ENCODE measurements at regions not wholly inside any gene's neighbourhood (a gene's known extent, or its start where the extent isn't known, plus 50 kb on each side); places are given as distances from the start of the nearest gene placed in this dataset.
"Not testable (repeated sequence)": the region's sequence is repeated elsewhere in the genome, so short reads cannot be mapped to it uniquely, and the experiment has no call there.

DNA sequence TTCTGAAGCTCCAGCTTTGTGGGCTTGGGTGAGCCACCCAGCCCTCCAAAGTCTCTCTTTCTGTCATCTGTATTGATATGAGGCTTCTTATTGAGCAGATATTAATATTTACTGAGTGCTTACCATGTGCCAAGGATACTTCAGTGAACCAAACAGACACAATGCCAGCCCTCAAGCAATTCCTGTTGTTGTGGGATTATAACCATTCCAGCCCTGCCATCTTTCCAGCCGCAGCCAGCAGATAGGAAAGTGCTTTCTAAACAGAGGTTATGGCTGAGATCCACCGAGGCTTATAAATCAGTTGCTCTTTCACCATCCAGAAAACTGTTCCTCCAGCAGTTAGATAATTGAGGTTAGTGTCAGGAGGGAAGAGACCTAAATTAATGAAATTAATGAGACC lies 137.7 kb upstream of the ALDH1B1 start:
- DNase-seq, result no peak

- DNase-seq, result no peak
Observed at GRCh38 chr9:38254151-38254550, 138.4 kb upstream of the ALDH1B1 start.

GRCh38 chr9:38253200-38253599 lies 139.3 kb upstream of the ALDH1B1 start:
- no peak for DNase-seq

- no peak for DNase-seq
Observed at GRCh38 chr9:38251036-38251860, 141.3 kb upstream of the ALDH1B1 start.

GRCh38 chr9:38250279-38251035 lies 142.0 kb upstream of the ALDH1B1 start:
- no peak for DNase-seq

GRCh38 chr9:38249587-38250210 lies 142.8 kb upstream of the ALDH1B1 start:
- no peak for DNase-seq

DNA sequence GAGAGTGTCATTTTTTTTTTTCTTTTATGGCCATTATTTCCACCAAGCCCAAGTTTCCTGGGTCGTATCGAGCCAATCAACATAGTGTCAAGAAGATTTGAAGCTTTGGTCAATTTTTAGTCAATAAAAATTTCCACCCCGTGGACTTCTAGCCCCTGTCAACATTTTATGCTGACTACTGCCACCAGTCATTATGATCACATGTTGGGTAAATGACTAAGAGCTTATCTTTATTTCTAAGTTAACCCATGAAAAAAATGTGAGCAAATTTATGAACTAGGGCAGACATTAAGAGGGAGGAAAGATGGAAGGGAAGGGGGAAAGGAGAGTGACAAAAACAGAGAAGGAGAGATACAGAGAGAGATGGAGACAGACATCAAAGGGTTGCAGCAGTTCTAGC lies 143.5 kb upstream of the ALDH1B1 start:
- no peak for DNase-seq

DNA sequence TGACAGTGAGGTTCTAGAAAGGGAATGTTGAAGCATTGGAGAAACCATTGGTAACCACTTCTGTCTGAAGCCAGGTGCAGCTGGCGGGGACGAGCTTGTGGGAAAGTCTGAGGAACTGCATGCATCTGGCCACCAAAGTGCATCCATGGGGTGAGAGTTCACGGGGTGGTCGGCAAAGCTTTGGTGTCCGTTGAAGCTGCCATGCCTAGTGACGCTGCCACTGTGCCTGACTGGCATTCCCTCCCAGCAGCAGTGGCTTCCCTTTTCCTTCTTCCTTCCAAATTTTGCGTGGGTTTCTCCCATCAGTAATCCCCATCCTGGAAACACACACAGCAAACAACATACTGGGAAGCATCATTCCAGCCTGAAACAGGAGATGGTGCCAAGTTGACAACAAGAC lies 145.7 kb upstream of the ALDH1B1 start:
- DNase-seq, result no peak

DNA sequence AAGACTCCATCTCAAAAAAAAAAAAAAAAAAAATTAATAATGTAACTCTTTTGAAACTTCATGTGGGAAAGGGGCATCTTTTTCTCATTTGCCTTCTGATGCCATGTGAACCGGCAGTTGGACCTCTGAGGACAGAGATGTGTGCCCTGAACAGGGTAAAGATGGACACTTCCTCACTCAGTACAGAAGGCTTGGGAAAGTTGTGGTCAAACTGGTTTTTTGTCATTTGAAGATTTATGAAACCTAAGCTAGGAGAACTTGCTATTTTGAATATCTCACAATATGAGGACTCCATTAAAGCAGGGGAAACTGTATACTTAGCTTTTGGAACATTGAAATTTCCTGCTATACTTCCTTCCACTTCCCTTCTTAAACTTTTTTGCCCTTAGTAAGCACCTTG lies 147.5 kb upstream of the ALDH1B1 start:
- no peak for DNase-seq

- no peak for DNase-seq
Observed at GRCh38 chr9:38243993-38244392, 148.5 kb upstream of the ALDH1B1 start.

DNA sequence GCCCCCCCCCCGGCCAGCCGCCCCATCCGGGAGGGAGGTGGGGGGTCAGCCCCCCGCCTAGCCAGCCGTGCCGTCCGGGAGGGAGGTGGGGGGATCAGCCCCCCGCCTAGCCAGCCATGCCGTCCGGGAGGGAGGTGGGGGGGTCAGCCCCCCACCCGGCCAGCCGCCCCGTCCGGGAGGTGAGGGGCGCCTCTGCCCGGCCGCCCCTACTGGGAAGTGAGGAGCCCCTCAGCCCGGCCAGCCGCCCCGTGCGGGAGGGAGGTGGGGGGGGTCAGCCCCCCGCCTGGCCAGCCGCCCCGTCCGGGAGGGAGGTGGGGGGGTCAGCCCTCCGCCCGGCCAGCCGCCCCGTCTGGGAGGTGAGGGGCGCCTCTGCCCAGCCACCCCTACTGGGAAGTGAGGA lies 150.4 kb upstream of the ALDH1B1 start:
- not testable (repeated sequence) for DNase-seq

DNA sequence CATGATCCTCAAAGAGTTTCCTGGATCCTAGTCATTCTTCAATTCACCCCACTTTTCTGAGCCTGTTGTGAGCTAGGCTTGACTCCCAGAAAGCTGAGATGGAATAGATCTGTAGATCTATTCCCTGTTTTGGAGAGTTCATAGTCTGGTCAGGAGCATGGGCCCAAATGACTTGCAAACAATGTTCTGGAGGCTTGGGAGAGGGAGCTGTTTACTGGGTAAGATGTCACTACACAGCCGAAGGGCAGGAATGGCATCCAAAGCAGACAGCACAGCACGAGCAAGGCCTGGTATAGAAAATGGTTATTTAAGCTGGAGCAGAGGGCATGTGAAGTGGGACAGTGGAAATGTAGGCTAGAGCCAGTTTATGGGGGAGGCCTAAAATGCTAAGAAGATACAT lies 152.5 kb upstream of the ALDH1B1 start:
- no peak for DNase-seq

DNA sequence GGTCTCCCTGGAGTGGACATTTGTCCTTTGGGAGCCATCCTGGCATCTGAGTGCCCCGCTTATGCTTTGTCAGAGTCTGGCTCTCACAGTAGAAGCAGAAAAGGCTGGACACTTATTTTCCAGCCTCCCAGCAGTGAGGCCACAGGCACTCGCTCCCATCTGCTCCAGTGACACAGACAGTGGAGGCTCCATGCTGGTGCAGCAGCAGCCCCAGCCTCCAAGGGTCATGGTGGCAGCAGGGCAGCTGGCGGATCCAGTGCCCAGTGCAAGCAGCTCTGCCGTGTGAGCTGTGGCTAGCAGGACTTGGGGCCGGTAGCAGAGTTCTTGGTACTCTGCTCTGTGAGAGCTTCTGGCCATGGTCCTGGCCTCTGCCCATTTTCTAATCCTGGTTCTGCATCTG lies 157.3 kb upstream of the ALDH1B1 start:
- no peak for DNase-seq

DNA sequence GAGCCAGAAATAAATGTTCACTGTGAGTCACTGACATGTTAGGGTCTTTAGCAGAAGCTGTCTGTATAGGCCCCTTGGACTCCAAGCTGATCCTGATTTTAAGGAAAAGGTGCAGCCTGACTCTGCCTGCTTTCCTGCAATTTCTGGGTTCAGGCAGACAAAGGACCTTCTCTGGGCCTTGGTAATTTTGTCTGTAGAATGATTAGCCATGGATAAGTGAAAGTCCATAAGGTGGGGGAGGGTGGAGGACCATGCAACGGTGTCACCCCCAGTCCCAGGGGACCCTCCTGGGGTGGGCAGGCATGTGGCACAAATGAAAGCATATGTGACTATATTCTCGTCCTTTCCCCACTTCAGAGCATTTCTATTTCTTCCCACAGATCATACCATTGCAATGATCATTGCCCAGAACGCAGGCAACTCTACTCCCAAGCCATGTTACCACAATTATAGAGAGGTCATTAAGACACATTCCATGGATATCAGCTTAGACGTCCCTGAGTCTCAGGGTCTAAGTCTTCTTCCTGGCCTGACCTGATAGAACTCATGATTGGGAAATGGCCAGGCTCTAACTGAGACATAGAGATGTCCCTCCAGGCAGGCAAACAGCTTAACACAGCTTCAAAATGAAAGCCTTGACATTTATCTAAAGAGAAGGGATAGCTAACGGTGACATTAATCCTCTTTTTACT lies 157.9 kb upstream of the ALDH1B1 start:
- no peak for DNase-seq

GRCh38 chr9:38233796-38234355 lies 158.6 kb upstream of the ALDH1B1 start:
- DNase-seq, result no peak

DNA sequence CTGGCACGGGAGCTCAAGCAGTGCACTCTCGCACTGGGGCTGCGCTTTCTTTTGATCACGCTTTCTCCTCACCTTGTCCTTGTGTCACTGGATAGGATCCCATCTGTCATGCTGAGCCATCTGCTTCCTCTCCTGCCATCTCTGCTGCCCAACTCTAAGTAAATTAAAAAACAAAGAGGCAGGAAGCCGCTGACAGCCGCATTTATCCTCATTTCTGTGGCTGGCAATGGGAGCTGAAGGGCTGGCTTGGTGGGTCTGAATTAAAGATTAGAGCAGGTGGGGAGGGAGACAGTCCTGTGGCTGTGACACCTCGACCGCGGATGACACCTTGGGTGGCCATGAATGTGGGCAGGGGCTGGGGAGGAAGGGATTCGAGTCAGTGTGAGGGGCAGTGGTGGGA lies 159.2 kb upstream of the ALDH1B1 start:
- DNase-seq, result no peak

DNA sequence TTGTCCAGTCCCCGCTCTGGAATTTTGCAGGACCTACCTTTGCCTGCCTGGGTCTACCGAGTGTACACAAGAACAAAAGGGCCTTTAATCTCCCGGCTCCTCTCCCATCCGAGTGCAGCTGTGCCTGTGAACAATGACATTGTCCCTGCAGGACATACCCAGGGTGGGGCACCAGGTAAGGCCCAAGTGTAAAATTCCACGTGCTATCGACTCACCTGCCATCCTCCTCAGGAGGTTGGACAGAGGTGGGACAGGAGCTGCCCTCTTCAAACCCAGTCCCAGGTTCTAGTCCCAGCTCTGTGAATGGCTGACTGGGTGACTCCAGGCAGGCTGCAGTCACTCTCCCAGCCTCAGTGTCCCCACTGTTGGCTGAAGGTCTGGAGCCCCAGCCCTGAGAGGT lies 159.6 kb upstream of the ALDH1B1 start:
- DNase-seq, result no peak

DNA sequence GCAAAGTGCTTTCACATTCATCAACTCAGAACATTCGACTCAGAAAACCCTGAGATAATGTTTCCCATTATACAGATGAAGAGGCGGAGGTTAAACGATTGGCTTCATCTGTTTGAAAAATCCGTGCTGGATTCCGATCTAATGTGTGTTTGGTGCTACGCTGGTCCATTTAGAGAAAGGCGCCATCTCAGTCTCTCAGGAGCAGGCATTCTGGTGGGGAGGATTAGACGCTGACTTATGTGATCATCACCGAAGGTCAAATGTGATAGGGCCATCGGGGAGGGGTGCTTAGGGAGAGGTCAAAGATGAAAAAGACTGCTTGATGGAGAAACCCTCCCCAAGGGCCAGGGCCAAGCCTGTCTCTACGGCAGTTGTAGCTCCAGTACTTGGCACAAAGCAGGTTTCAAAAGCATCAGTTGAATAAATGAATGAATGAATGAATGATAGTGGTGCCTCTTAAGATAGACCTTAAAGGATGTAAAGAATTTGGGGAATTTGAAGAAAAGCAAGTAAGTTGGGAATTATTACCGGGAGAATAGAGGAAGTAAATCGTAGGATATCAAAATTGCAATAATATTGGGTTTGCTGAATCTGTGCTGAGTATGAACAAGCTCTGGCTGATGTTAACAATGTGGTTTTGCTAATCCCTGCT lies 160.6 kb upstream of the SHB start:
- DNase-seq, result no peak

DNA sequence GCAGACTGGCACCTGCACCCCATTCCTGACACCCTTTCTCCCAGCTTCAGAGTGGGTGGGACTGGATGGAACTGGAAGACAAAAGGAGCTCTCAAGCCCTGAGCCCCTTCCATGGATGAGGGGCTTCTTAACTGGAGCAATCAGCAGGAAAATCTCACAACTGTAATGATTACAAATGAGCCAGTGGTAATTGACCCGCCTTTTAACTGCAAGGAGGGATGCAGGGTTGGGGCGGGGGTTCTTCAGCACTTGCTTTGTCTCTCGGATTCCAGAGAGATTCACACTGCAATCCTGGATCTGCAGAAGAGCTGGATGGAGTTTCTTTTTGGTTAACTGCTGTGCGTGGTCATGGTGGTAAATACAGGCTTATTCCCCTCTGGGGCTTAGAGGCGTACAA lies 160.1 kb upstream of the SHB start:
- DNase-seq, result no peak

DNA sequence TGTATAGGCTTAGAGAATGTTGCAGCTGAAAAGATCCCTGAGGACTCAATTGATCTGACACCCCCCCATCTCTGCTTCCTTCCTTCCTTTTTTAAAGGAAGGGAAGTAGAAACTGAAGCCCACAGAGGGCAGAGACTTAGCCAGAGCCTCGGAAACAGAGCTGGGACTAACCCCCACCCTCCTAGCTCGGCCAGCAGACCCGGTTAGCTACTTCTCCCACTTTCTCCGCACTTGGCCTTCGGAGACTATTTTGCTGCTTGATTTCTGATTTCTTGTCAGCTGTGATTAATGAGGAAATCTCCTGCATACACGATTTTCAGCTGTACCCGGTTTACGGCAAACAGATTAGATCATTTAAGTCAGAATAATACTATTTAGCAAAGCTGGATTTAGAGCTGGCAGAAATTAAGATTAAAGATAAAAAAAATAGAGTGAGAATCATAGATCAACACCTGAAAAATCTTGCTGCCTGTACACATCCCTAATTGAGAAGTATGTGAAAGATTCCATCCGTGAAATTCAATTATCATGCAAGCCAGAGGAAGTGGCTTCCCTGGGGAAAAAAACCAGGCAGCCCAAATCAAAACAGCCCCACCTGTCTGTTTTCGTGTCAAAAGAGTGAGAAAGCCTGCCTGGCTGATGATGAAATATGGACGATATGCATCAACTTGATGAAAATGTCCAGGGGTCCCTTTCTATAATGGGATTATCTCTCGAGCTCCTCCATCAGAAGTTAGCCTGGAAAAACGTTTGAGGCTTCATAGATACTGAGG lies 159.5 kb upstream of the SHB start:
- DNase-seq, result no peak

- DNase-seq, result no peak
Observed at GRCh38 chr9:38227656-38228055, 158.6 kb upstream of the SHB start.
